Tibial artery (tissue), 4 donors: ENCODE measurements at regions not wholly inside any gene's neighbourhood (a gene's known extent, or its start where the extent isn't known, plus 50 kb on each side); places are given as distances from the start of the nearest gene placed in this dataset.

Experiments
- DNase-seq, 2 donors: peaks; one replicate each; pipeline ENCODE4 v3.0.0-alpha.2; 2019
- H3K27ac ChIP-seq, 2 donors: fragments of 200-600 bp; sonication (generic) in 1 of 2; 1 replicate in 1 of 2; 2 replicates in 1 of 2; pipeline ENCODE4 v1.5.1; 2018 to 2019; ENCODE audit warnings: mild to moderate bottlenecking in 1 of 2
- H3K27me3 ChIP-seq, 2 donors: fragments of 200-600 bp; sonication (generic) in 1 of 2; one replicate each; pipeline versions ENCODE4 v1.5.1 to v1.6.0; 2016 to 2019
- H3K36me3 ChIP-seq, 3 donors: fragments of 200-600 bp; sonication (generic) in 2 of 3; one replicate each; pipeline ENCODE4 v1.5.1; 2016 to 2019; ENCODE audit warnings: mild to moderate bottlenecking in 2 of 3
- H3K4me1 ChIP-seq, 4 donors: fragments of 200-600 bp; sonication (generic) in 2 of 4; 1 replicate in 3 of 4; 2 replicates in 1 of 4; pipeline ENCODE4 v1.5.1; 2016 to 2019
- H3K4me3 ChIP-seq, 2 donors: fragments of 200-600 bp; sonication (generic) in 1 of 2; 1 replicate in 1 of 2; 2 replicates in 1 of 2; pipeline ENCODE4 v1.5.1; 2018 to 2019; ENCODE audit warnings: mild to moderate bottlenecking in 2 of 2
- H3K9me3 ChIP-seq, 3 donors: fragments of 200-600 bp; sonication (generic) in 1 of 3; one replicate each; pipeline ENCODE4 v1.5.1; 2016 to 2019
- CTCF ChIP-seq, 2 experiments: fragments of 200-600 bp in 1 of 2; fragments of 450-650 bp in 1 of 2; IDR thresholded peaks; one replicate each; pipeline ENCODE4 v1.5.1; 2017 to 2019; ENCODE audit warnings: antibody characterized with exemption in 2 of 2, mild to moderate bottlenecking in 1 of 2, moderate library complexity in 1 of 2
- intact Hi-C: fragments of 100-400 bp; cut with DNase I; formaldehyde crosslinking; loops from one replicate; pipeline ENCODE4 v1.15.0; 2023; ENCODE audit warnings: low total_unique reads

GRCh38 chr14:28879573-28879996 is 113.0 kb downstream of the FOXG1 start:
- TF ChIP-seq CTCF (IDR thresholded peaks at IDR 0.05), result no peak
- intact Hi-C loops, result no loop called here
- Histone ChIP-seq H3K36me3 (no peaks in the 10 kb centered on the region), H3K4me3 (no peak overlapping the region), H3K9me3 (no peaks in the 10 kb centered on the region), H3K4me1 (no peaks in the 10 kb centered on the region), H3K27ac (no peak overlapping the region), H3K27me3 (no peaks in the 10 kb centered on the region)
- DNase-seq, result no peak

- H3K4me1 ChIP-seq, result no peaks in the 10 kb centered on the region
- no peak for DNase-seq
- TF ChIP-seq CTCF (IDR thresholded peaks at IDR 0.05), result no peak
- no peak overlapping the region for H3K4me3 ChIP-seq
- H3K36me3 ChIP-seq, result no peaks in the 10 kb centered on the region
- no peaks in the 10 kb centered on the region for H3K9me3 ChIP-seq
- no peak overlapping the region for H3K27ac ChIP-seq
- intact Hi-C loops, result no loop called here
- H3K27me3 ChIP-seq, result no peaks in the 10 kb centered on the region
These were observed 120.4 kb downstream of the FOXG1 start for GRCh38 chr14:28886940-28887339.

GRCh38 chr14:28895389-28895788 is 128.8 kb downstream of the FOXG1 start:
- TF ChIP-seq CTCF (IDR thresholded peaks at IDR 0.05), result no peak
- H3K27ac ChIP-seq, result no peak overlapping the region
- no peaks in the 10 kb centered on the region for H3K9me3 ChIP-seq
- no peaks in the 10 kb centered on the region for H3K4me1 ChIP-seq
- H3K4me3 ChIP-seq, result no peak overlapping the region
- H3K36me3 ChIP-seq, result no peaks in the 10 kb centered on the region
- no peaks in the 10 kb centered on the region for H3K27me3 ChIP-seq
- intact Hi-C loops, result no loop called here
- no peak for DNase-seq

GRCh38 chr14:28896337-28896736 is 129.8 kb downstream of the FOXG1 start:
- Histone ChIP-seq H3K9me3 (no peaks in the 10 kb centered on the region), H3K4me1 (no peaks in the 10 kb centered on the region), H3K27me3 (no peaks in the 10 kb centered on the region), H3K27ac (no peak overlapping the region), H3K4me3 (no peak overlapping the region), H3K36me3 (no peaks in the 10 kb centered on the region)
- intact Hi-C loops, result no loop called here
- DNase-seq, result no peak
- no peak for TF ChIP-seq CTCF (IDR thresholded peaks at IDR 0.05)

GRCh38 chr14:28901631-28902030 is 135.0 kb downstream of the FOXG1 start:
- Histone ChIP-seq H3K27me3 (no peaks in the 10 kb centered on the region), H3K9me3 (no peaks in the 10 kb centered on the region), H3K27ac (no peak overlapping the region), H3K4me1 (no peaks in the 10 kb centered on the region), H3K36me3 (no peaks in the 10 kb centered on the region), H3K4me3 (no peak overlapping the region)
- no peak for TF ChIP-seq CTCF (IDR thresholded peaks at IDR 0.05)
- DNase-seq, result no peak
- intact Hi-C loops, result no loop called here

GRCh38 chr14:28902930-28903329 is 136.3 kb downstream of the FOXG1 start:
- H3K9me3 ChIP-seq, result no peaks in the 10 kb centered on the region
- no peaks in the 10 kb centered on the region for H3K36me3 ChIP-seq
- H3K27ac ChIP-seq, result no peak overlapping the region
- H3K4me3 ChIP-seq, result no peak overlapping the region
- no peaks in the 10 kb centered on the region for H3K4me1 ChIP-seq
- DNase-seq, result no peak
- intact Hi-C loops, result no loop called here
- no peak for TF ChIP-seq CTCF (IDR thresholded peaks at IDR 0.05)
- H3K27me3 ChIP-seq, result no peaks in the 10 kb centered on the region
